ENCODE measurements at regions not wholly inside any gene's neighbourhood (a gene's known extent, or its start where the extent isn't known, plus 50 kb on each side); places are given as distances from the start of the nearest gene placed in this dataset.

DNA sequence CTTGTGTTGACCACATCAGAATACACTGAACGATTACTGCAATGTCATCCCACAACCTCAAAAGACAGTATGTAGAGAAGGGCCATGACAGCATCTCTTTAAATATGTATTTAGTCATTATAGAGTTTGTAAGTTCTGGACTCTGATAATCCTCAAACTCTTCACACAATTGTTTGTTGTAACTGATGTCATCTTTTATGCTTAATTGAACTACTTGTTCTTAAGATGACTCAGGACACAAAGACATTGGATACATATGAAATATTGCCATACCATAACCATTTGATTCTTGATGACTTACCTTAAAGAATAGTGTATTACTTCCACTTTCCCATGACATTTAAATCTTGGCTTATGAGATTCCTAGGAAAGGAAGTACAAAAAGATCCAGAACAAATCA is 347.6 kb downstream of the KLF5 start:
- Histone ChIP-seq H3F3A (ENCODE audit: insufficient read depth, low read length) (no peaks in the 10 kb centered on the region), H3K4me3 (ENCODE audit: low read depth, low read length, poor library complexity, severe bottlenecking) (no peak overlapping the region), H3K9me3 (ENCODE audit: low read length) (no peaks in the 10 kb centered on the region), H3K27me3 (ENCODE audit: insufficient read depth, low read length) (no peaks in the 10 kb centered on the region), H3K36me3 (ENCODE audit: insufficient read depth, low read length) (no peaks in the 10 kb centered on the region), H3K4me2 (ENCODE audit: low read length) (no peak overlapping the region), H3K4me1 (ENCODE audit: insufficient read depth, low read length, severe bottlenecking) (no peaks in the 10 kb centered on the region), H3K9me2 (ENCODE audit: low read depth, low read length) (no peaks in the 10 kb centered on the region), H4K20me1 (ENCODE audit: insufficient read depth, low read length) (no peaks in the 10 kb centered on the region), H3K79me2 (ENCODE audit: insufficient read depth, low read length) (no peaks in the 10 kb centered on the region), H2AFZ (ENCODE audit: low read length) (no peak overlapping the region), H3K9ac (ENCODE audit: low read length) (no peak overlapping the region), H3K27ac (ENCODE audit: low read depth, low read length, poor library complexity, severe bottlenecking) (no peak overlapping the region)
- TF ChIP-seq EZH2 (IDR thresholded peaks at IDR 0.05; ENCODE audit: borderline replicate concordance, low read length): no peak
- TF ChIP-seq, protein P1, sequence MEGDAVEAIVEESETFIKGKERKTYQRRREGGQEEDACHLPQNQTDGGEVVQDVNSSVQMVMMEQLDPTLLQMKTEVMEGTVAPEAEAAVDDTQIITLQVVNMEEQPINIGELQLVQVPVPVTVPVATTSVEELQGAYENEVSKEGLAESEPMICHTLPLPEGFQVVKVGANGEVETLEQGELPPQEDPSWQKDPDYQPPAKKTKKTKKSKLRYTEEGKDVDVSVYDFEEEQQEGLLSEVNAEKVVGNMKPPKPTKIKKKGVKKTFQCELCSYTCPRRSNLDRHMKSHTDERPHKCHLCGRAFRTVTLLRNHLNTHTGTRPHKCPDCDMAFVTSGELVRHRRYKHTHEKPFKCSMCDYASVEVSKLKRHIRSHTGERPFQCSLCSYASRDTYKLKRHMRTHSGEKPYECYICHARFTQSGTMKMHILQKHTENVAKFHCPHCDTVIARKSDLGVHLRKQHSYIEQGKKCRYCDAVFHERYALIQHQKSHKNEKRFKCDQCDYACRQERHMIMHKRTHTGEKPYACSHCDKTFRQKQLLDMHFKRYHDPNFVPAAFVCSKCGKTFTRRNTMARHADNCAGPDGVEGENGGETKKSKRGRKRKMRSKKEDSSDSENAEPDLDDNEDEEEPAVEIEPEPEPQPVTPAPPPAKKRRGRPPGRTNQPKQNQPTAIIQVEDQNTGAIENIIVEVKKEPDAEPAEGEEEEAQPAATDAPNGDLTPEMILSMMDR (IDR thresholded peaks at IDR 0.05; ENCODE audit: low read length): no peak

DNA sequence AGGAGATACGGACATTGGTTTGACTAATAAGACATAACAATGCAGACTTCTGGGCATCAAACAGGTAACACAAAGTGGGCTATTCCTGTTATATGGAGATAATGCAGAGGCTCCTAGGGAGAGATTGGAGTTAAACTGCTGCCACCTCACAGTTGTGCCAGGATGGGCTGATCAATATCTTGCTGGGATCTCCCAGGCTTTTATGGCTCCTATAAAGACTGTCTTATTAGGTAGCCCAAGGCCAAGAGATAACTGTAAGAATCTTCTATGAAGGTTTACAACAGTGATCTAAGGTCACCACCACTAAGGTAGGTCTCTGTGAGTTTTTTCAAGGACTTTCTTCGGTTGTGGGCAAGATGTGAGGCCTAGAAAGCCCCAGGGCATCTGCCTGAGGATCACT is 345.8 kb downstream of the KLF5 start:
- H3K36me3 ChIP-seq (ENCODE audit: insufficient read depth, low read length): no peaks in the 10 kb centered on the region
- no peaks in the 10 kb centered on the region for H4K20me1 ChIP-seq (ENCODE audit: insufficient read depth, low read length)
- no peak overlapping the region for H3K27ac ChIP-seq (ENCODE audit: low read depth, low read length, poor library complexity, severe bottlenecking)
- H3K79me2 ChIP-seq (ENCODE audit: insufficient read depth, low read length): no peaks in the 10 kb centered on the region
- no peak overlapping the region for H2AFZ ChIP-seq (ENCODE audit: low read length)
- no peaks in the 10 kb centered on the region for H3K9me3 ChIP-seq (ENCODE audit: low read length)
- no peak for TF ChIP-seq EZH2 (IDR thresholded peaks at IDR 0.05; ENCODE audit: borderline replicate concordance, low read length)
- TF ChIP-seq, protein P1 (IDR thresholded peaks at IDR 0.05; ENCODE audit: low read length): no peak
- no peak overlapping the region for H3K4me2 ChIP-seq (ENCODE audit: low read length)
- no peak overlapping the region for H3K4me3 ChIP-seq (ENCODE audit: low read depth, low read length, poor library complexity, severe bottlenecking)
- no peak overlapping the region for H3K9ac ChIP-seq (ENCODE audit: low read length)
- no peaks in the 10 kb centered on the region for H3K4me1 ChIP-seq (ENCODE audit: insufficient read depth, low read length, severe bottlenecking)
- H3K27me3 ChIP-seq (ENCODE audit: insufficient read depth, low read length): no peaks in the 10 kb centered on the region
- H3K9me2 ChIP-seq (ENCODE audit: low read depth, low read length): no peaks in the 10 kb centered on the region
- H3F3A ChIP-seq (ENCODE audit: insufficient read depth, low read length): no peaks in the 10 kb centered on the region

DNA sequence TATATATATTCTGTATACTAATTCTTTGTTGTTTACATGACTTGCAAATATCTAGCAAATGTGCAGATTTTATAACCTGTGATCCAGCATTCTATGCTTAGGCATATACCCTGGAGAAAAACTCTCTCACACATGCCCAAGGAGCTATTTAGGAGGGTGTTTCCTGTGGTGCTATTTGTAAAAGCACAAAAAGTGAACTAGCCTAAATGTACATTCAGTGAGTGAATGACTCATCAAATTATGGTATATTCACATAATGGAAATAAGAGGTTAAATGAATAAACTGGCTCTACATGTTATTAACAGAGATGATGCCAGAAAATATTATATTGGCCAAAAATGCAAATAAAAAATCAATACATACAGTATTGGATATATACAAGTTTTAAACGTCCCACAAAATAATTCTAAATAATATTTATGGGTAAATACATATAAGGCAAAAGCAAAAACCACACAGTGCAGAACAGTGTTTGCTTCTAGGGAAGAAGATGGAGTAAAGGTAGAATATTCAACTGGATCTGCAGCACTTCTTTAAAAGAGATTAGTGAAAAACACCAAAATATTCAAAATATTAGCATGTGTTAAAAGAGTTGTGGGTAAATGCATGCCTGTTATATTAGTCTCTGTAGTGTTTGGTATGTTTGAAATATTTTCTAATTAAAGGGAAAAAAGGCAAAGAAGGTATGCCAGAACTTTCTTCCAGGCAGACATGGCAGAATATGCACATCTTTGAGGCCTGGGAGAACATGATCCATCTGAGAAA is 344.7 kb downstream of the KLF5 start:
- H3K9ac ChIP-seq (ENCODE audit: low read length): no peak overlapping the region
- H3K79me2 ChIP-seq (ENCODE audit: insufficient read depth, low read length): no peaks in the 10 kb centered on the region
- no peaks in the 10 kb centered on the region for H3K4me1 ChIP-seq (ENCODE audit: insufficient read depth, low read length, severe bottlenecking)
- no peak for TF ChIP-seq EZH2 (IDR thresholded peaks at IDR 0.05; ENCODE audit: borderline replicate concordance, low read length)
- TF ChIP-seq, protein P1 (IDR thresholded peaks at IDR 0.05; ENCODE audit: low read length): no peak
- H3K4me3 ChIP-seq (ENCODE audit: low read depth, low read length, poor library complexity, severe bottlenecking): no peak overlapping the region
- no peaks in the 10 kb centered on the region for H3K36me3 ChIP-seq (ENCODE audit: insufficient read depth, low read length)
- H3K9me3 ChIP-seq (ENCODE audit: low read length): no peaks in the 10 kb centered on the region
- H4K20me1 ChIP-seq (ENCODE audit: insufficient read depth, low read length): no peaks in the 10 kb centered on the region
- H3K4me2 ChIP-seq (ENCODE audit: low read length): no peak overlapping the region
- H3K9me2 ChIP-seq (ENCODE audit: low read depth, low read length): no peaks in the 10 kb centered on the region
- H2AFZ ChIP-seq (ENCODE audit: low read length): no peak overlapping the region
- H3F3A ChIP-seq (ENCODE audit: insufficient read depth, low read length): no peaks in the 10 kb centered on the region
- H3K27me3 ChIP-seq (ENCODE audit: insufficient read depth, low read length): no peaks in the 10 kb centered on the region
- no peak overlapping the region for H3K27ac ChIP-seq (ENCODE audit: low read depth, low read length, poor library complexity, severe bottlenecking)
